IPS-15b (cell line): ENCODE measurements at regions not wholly inside any gene's neighbourhood (a gene's known extent, or its start where the extent isn't known, plus 50 kb on each side); places are given as distances from the start of the nearest gene placed in this dataset.
"Not testable (repeated sequence)": the region's sequence is repeated elsewhere in the genome, so short reads cannot be mapped to it uniquely, and the experiment has no call there.

Experiments used
- H3K27me3 ChIP-seq: one replicate; pipeline ENCODE4 v1.6.1; 2013; ENCODE audit warnings: low read length; ENCODE audit not compliant: control insufficient read depth, insufficient read depth
- H3K36me3 ChIP-seq: one replicate; pipeline ENCODE4 v1.6.1; 2013; ENCODE audit warnings: low read length; ENCODE audit not compliant: control insufficient read depth, insufficient read depth
- H3K4me1 ChIP-seq: one replicate; pipeline ENCODE4 v1.6.1; 2013; ENCODE audit warnings: mild to moderate bottlenecking, low read length; ENCODE audit not compliant: control insufficient read depth, insufficient read depth
- H3K4me3 ChIP-seq: one replicate; pipeline ENCODE4 v1.5.1; 2013; ENCODE audit warnings: low read depth, low read length
- H3K9ac ChIP-seq: one replicate; pipeline ENCODE4 v1.6.1; 2013; ENCODE audit warnings: low read depth, mild to moderate bottlenecking, low read length
- H3K9me3 ChIP-seq: one replicate; pipeline ENCODE4 v1.6.1; 2013; ENCODE audit warnings: mild to moderate bottlenecking, low read length; ENCODE audit not compliant: control insufficient read depth, insufficient read depth

DNA sequence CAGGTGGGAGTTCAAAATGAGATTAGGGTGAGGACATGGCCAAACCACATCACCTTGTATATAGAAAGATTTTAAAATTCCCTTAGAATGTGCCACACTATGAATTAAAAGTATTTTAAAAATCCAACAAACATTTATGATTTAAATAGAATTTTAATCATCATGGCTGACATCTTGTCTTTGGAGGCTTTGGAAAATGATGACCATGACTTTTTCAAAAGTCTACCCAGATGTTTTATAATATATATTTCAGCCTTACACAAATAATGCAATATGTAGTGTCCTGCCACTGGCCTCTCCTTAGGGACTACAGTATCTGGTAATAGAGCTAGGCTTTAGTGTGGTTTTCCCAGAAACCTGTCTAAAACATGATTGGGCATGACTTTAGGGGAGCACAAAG is 1353.4 kb upstream of the GOT2 start:
- no peak overlapping the region for H3K4me3 ChIP-seq
- H3K27me3 ChIP-seq = no peaks in the 10 kb centered on the region
- no peak overlapping the region for H3K9ac ChIP-seq
- H3K36me3 ChIP-seq = no peaks in the 10 kb centered on the region
- H3K9me3 ChIP-seq = peaks cover 5% of the 10 kb centered on the region
- H3K4me1 ChIP-seq = no peaks in the 10 kb centered on the region

DNA sequence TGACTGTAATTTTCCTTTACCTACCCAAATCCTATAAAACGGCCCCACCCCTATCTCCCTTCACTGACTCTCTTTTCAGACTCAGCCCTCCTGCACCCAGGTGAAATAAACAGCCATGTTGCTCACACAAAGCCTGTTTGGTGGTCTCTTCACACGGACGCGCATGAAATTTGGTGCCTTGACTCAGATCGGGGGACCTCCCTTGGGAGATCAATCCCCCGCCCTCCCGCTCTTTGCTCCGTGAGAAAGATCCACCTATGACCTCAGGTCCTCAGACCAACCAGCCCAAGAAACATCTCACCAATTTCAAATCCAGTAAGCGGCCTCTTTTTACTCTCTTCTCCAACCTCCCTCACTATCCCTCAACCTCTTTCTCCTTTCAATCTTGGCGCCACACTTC is 1344.7 kb upstream of the GOT2 start:
- H3K9ac ChIP-seq = peak overlapping the region; percentile 12
- H3K9me3 ChIP-seq, H3K36me3 ChIP-seq, H3K27me3 ChIP-seq, H3K4me1 ChIP-seq: not testable (repeated sequence)
- H3K4me3 ChIP-seq = peak overlapping the region; percentile 43

GRCh38 chr16:60077861-60078260 is 1343.7 kb upstream of the GOT2 start:
- no peaks in the 10 kb centered on the region for H3K36me3 ChIP-seq
- H3K9me3 ChIP-seq = no peaks in the 10 kb centered on the region
- no peaks in the 10 kb centered on the region for H3K27me3 ChIP-seq
- H3K4me1 ChIP-seq = peaks cover 8% of the 10 kb centered on the region
- H3K9ac ChIP-seq = no peak overlapping the region
- peak overlapping the region; percentile 13 for H3K4me3 ChIP-seq

- H3K4me1 ChIP-seq = peaks cover 10% of the 10 kb centered on the region
- H3K9me3 ChIP-seq = no peaks in the 10 kb centered on the region
- no peaks in the 10 kb centered on the region for H3K36me3 ChIP-seq
- no peaks in the 10 kb centered on the region for H3K27me3 ChIP-seq
- H3K9ac ChIP-seq = no peak overlapping the region
- no peak overlapping the region for H3K4me3 ChIP-seq
These were observed 1340.3 kb upstream of the GOT2 start for GRCh38 chr16:60074378-60074777.

DNA sequence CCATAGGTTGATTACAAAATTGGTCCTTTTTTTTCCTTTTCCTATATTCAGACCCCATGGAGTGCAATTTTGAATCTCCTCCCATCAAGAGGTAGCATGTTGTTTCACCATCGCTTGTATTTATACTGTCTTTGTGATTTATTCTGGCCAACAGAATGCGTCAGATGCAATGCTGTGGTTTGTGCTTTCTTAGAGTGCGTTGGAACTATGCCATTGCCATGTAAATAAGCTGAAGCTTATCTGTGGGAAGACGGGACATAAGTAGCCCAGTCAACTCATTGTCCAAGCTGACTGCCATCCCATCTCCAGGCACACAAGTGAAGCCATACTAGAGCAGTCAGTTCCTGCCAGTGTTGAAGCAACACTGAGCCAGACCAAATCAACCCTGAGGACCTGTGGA is 1339.3 kb upstream of the GOT2 start:
- Histone ChIP-seq H3K9ac (no peak overlapping the region), H3K4me3 (no peak overlapping the region), H3K36me3 (no peaks in the 10 kb centered on the region), H3K4me1 (peaks cover 12% of the 10 kb centered on the region), H3K27me3 (no peaks in the 10 kb centered on the region), H3K9me3 (no peaks in the 10 kb centered on the region)

DNA sequence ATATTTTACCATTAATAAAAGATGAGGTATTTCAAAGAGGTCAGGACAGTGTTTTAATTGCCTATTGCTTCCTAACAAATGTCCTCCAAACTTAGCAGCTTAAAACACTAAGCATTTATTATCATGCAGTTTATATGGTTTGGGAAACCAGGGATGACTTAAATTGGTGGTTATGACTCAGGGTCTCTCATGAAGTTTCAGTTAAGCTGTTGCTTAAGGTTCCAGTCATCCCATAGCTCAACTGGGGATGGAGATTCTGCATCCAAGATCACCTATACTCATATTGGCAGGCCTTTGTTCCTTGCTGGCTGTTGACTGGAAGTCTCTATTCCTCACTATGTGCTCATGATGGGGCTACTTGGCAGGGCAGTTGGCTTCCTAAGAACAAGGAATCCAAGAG is 1329.9 kb upstream of the GOT2 start:
- no peaks in the 10 kb centered on the region for H3K9me3 ChIP-seq
- no peaks in the 10 kb centered on the region for H3K36me3 ChIP-seq
- H3K9ac ChIP-seq = no peak overlapping the region
- H3K27me3 ChIP-seq = no peaks in the 10 kb centered on the region
- H3K4me3 ChIP-seq = no peak overlapping the region
- no peaks in the 10 kb centered on the region for H3K4me1 ChIP-seq

GRCh38 chr16:60061396-60061795 is 1327.3 kb upstream of the GOT2 start:
- Histone ChIP-seq H3K9ac (no peak overlapping the region), H3K36me3 (no peaks in the 10 kb centered on the region), H3K4me3 (no peak overlapping the region), H3K27me3 (no peaks in the 10 kb centered on the region), H3K9me3 (no peaks in the 10 kb centered on the region), H3K4me1 (no peaks in the 10 kb centered on the region)

DNA sequence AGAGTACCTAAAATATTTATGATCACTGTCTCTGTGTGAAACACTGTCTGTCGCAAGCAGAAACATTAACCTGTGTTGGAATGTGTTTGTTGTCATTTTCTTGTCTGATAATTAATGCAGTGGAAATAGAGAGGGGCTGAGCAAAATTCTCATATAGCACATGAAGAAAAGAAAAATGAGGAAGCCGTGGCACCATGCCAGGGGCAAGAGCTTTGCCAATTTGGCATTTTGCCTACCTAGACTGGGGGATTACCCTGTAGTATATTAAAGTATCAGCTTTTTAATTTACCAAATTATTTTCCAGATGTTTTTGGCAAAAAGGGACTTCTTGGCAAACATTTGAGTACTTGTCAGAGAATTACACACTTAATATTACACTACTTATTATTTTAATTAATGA is 1326.6 kb upstream of the GOT2 start:
- H3K4me3 ChIP-seq = no peak overlapping the region

DNA sequence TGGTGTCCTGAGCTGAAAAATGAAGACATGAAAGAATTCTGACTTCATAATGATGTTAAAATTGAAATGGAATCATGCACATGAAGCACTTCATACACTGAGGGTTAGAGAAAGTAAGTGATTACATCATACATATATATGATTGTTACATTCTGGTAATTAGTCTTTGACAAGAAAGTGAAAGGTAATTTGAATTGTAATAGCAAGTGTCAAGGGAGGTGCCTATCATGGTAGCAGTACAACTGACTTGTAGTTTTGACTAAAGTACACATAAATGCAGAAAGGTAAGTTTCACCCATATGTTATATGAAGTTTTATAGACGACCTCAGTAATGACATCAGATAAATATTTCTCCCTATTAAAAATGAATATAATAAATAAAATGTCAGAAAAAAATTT is 1325.0 kb upstream of the GOT2 start:
- H3K4me3 ChIP-seq = no peak overlapping the region

More for the DNA sequence above, 1326.6 kb upstream of the GOT2 start:
- Histone ChIP-seq H3K4me1 (no peaks in the 10 kb centered on the region), H3K9me3 (no peaks in the 10 kb centered on the region), H3K9ac (no peak overlapping the region), H3K36me3 (no peaks in the 10 kb centered on the region), H3K27me3 (no peaks in the 10 kb centered on the region)

DNA sequence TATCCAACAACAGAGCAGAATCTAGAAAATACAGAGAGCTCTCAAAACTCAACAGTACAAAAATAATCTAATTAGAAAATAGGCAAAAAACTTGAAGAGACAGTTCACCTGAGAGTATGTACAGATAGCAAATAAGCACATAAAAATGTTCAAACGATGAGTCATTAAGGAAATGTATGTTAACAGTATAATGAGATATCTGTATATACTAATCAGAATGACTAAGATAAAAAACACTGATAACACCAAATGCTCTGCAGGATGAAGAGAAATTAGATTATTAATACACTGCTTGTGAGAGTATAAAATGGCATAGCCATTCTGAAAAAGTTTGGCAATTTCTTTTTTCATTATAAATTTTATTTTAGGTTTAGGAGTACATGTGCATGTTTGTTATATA is 1307.6 kb upstream of the GOT2 start:
- H3K36me3 ChIP-seq = no peaks in the 10 kb centered on the region
- no peak overlapping the region for H3K9ac ChIP-seq
- H3K27me3 ChIP-seq = no peaks in the 10 kb centered on the region
- no peak overlapping the region for H3K4me3 ChIP-seq
- H3K9me3 ChIP-seq = no peaks in the 10 kb centered on the region
- no peaks in the 10 kb centered on the region for H3K4me1 ChIP-seq

More for the DNA sequence above, 1325.0 kb upstream of the GOT2 start:
- H3K36me3 ChIP-seq = no peaks in the 10 kb centered on the region
- no peaks in the 10 kb centered on the region for H3K4me1 ChIP-seq
- H3K9ac ChIP-seq = no peak overlapping the region
- no peaks in the 10 kb centered on the region for H3K27me3 ChIP-seq
- H3K9me3 ChIP-seq = no peaks in the 10 kb centered on the region

DNA sequence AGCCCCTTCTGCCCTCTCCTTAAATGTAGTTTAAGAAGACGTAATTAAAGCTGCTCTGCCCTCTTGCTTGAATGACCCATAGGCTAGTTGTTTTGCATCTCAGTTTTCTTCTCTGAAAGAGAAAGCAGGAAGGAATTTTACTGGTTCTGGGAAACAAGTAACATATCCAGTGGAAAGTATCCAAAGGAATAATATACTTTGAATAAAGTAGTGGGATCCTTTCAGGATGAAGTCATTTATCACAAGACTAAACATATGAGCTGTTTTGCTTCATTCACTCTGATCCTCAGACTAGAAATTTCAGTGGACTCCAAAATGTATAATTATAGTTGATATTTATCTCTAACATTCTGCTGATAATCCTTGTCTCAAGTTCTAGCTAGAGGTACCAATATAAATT is 1297.6 kb upstream of the GOT2 start:
- Histone ChIP-seq H3K36me3 (no peaks in the 10 kb centered on the region), H3K4me3 (no peak overlapping the region), H3K27me3 (no peaks in the 10 kb centered on the region), H3K4me1 (no peaks in the 10 kb centered on the region), H3K9ac (no peak overlapping the region), H3K9me3 (no peaks in the 10 kb centered on the region)

GRCh38 chr16:60027351-60027750 is 1293.2 kb upstream of the GOT2 start:
- no peaks in the 10 kb centered on the region for H3K27me3 ChIP-seq
- H3K4me3 ChIP-seq = no peak overlapping the region
- H3K36me3 ChIP-seq = no peaks in the 10 kb centered on the region
- no peaks in the 10 kb centered on the region for H3K4me1 ChIP-seq
- no peak overlapping the region for H3K9ac ChIP-seq
- no peaks in the 10 kb centered on the region for H3K9me3 ChIP-seq

- Histone ChIP-seq H3K4me3 (no peak overlapping the region), H3K9me3 (no peaks in the 10 kb centered on the region), H3K9ac (no peak overlapping the region), H3K27me3 (no peaks in the 10 kb centered on the region), H3K36me3 (peaks cover 2% of the 10 kb centered on the region), H3K4me1 (no peaks in the 10 kb centered on the region)
These were observed 1279.0 kb upstream of the GOT2 start for GRCh38 chr16:60013076-60013475.
